Fibroblast of skin of abdomen (primary cell): ENCODE measurements at regions not wholly inside any gene's neighbourhood (a gene's known extent, or its start where the extent isn't known, plus 50 kb on each side); places are given as distances from the start of the nearest gene placed in this dataset.
A peak's percentile ranks its signal among the peaks of the same experiment; 100 is the strongest.
"Not testable (repeated sequence)": the region's sequence is repeated elsewhere in the genome, so short reads cannot be mapped to it uniquely, and the experiment has no call there.

ENCODE experiments used
- DNase-seq: peaks from one replicate; pipeline ENCODE4 v3.0.0-alpha.2; 2013

GRCh38 chr1:182157187-182157586 lies 95.7 kb upstream of the ZNF648 start:
- no peak for DNase-seq

GRCh38 chr1:182154425-182154824 lies 92.9 kb upstream of the ZNF648 start:
- DNase-seq = not testable (repeated sequence)

DNA sequence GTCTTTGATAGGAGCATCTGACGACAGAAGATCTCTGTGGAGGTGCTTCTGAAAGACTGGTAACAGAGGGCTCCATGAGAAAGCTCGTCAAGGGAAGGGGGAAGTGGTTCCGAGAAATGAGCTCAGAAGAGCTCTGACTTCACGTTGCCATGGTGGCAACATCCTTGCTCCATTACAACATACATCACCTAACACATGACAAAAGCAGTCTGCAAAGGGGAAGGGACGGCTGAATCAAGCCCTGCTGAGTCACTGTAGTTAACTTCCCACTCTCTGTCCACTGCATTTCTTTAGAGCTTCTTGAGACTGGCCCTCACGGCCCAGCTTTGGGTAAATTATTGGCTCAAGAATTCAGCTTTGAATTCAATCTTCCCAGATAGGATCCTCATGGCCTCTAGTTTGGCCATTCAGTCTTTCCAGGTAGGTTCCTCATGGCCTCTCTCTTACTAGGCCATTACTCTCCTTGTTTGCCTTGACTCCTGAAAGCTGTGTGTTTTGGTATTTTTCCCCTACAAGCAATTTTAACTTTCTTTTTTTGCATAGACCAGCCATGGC lies 88.0 kb upstream of the ZNF648 start:
- DNase-seq = peak; percentile 68

DNA sequence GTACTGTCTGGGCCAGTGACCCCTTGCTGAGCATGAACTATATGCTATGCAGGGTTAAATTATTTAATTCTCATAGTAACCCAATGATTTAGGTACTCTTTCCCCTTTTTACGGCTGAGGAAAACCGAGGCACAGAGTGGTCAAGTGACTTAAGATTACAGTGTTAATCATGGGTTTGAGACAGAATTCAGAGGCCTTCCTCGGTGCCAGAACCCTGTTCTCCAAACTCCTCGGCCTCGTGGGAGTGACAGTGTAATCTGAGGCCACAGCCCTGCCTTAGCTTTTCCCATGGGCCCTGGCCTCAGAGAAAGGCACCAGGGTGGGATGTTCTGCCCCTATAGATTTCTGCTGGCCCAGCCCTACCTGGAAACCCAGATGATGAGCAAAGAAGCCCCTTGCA lies 86.4 kb upstream of the ZNF648 start:
- DNase-seq = no peak

DNA sequence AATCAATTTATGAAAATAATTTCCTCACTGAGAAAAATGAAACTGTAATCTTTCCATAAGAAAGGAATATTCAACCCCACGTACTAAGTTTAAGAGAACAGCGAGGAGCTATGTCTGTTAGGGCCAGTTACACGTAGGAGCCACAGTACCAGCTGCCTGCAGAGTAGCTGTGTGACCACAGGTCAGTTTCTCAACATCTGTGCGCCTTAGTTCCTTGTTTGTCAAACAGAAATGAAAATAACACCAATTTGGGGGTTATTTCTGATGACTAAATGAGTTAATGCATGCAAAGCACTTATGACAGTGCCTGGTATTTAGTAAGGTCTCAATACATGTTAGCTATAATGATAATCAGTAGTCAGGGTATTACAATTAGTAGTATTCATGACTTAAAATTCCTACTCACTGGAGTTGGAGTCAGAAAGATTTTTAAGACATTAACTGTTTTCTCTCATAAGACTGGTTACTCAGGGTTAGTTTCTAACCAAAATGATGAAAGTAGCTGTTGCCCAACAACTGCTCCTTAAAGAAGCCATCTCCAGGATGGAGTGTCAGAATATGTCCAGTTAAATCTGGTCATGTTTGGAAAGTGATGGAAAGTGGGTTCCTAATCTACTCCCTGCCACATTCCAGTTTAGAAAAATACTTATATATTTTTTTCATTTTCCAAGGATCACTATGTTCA lies 85.8 kb upstream of the ZNF648 start:
- DNase-seq = no peak

GRCh38 chr1:182146286-182146685 lies 84.8 kb upstream of the ZNF648 start:
- no peak for DNase-seq

DNA sequence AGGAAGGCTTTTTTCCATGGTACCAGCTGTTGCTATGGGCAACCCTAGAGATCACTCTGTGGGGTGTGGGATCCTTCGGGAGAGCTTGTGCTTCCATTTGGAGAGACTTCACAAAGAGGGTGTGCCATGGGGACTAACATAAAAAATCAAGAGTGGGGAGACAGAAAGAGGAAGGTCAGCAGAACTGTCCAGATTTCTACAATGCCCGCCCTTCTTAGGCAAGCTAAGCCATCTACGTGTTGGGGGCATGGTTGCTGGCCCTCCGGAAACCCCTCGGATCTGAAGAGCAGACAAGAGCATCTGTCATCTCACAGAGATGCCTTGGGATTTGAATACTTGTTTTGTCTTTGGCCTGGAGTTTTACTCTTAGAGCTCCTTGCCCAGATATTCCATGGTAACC lies 83.9 kb upstream of the ZNF648 start:
- DNase-seq = no peak

DNA sequence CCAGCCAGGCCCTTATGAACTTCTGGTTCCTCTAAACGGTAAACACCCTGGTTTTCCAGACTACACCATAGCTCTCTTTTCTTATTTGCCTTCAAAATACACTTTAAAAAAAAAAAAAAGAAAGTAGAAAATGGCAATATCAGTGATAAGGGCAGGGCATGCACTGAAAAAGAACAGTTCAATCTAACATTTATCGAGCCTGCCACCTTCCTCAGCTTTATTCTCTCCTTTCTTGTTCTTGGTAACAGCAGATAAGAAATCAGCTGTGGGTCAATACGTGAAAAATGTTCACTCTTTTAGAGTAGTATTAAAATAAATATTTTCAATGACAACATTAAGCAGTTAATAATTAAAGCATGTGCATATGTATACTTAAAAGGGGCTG lies 83.1 kb upstream of the ZNF648 start:
- DNase-seq = no peak

GRCh38 chr1:182143825-182144645 lies 82.5 kb upstream of the ZNF648 start:
- peak; percentile 91 for DNase-seq

- peak; percentile 78 for DNase-seq
Measured at GRCh38 chr1:182143154-182143657, 81.7 kb upstream of the ZNF648 start.

- DNase-seq = no peak
Measured at GRCh38 chr1:182142621-182143020, 81.1 kb upstream of the ZNF648 start.

- no peak for DNase-seq
Measured at GRCh38 chr1:182141040-182141439, 79.5 kb upstream of the ZNF648 start.

DNA sequence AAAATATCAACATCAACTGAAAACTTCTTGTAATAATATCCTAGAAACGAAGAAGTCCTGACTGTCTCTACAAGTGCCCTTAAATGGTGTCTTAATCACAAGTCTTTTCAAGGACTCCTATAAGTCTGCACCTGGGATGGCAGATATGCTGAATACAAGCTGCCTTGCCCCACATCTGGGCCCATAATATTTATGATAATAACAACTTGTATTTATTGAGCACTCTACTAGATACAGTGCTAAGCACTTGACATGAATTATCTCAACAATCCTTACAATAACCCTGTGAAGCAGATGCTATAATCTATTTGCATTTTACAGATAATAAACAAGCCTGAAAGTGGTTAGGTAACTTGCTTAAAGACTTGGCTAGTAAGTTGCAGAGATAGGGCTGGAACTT lies 78.0 kb upstream of the ZNF648 start:
- no peak for DNase-seq

- no peak for DNase-seq
Measured at GRCh38 chr1:182137546-182137945, 76.0 kb upstream of the ZNF648 start.

DNA sequence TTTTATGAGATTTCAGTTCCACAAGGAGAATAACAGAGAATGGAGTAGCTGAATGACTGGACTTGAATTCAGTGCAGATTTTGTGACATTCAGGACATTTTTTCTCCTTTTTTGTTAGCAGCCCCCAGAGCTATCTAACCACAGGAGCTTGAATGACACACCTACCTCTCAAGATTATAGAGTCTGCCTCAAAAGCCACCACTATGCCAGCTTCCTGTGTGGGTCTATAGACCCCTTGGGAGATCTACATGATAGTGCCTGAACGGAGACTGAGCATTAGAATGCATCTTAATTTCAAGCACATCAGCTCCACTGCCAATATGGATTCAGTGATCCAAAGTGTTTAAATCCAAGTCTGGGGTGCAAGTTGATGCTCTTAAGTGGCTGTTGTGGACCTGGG lies 74.4 kb upstream of the ZNF648 start:
- DNase-seq = no peak

DNA sequence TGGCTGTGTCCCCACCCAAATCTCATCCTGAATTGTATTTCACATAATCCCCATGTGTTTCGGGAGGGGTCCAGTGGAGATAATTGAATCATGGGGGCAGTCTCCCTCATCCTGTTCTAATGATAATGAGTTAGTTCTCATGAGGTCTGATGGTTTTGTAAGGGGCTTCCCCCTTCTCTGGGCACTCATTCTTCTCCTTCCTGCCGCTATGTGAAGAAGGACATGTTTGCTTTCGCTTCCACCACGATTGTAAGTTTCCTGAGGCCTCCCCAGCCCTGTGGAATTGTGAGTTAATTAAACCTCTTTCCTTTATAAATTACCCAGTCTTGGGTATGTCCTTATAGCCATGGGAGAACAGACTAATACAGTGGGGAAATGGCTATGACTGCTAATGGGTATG lies 72.7 kb upstream of the ZNF648 start:
- DNase-seq = no peak

DNA sequence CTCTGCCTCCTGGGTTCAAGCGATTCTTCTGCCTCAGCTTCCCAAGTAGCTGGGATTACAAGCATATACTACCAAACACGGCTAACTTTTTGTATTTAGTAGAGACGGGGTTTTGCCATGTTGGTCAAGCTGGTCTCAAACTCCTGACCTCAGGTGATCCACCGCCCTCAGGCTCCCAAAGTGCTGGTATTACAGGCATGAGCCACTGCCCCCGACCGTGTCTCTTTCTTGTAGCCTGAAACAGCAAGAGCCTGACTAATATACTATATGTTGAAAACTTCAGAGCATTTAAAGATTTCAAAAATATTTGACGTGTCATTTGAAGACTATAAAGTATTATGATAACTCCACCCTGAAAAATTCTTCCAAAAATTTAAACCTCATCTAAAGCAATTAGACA lies 71.7 kb upstream of the ZNF648 start:
- no peak for DNase-seq

DNA sequence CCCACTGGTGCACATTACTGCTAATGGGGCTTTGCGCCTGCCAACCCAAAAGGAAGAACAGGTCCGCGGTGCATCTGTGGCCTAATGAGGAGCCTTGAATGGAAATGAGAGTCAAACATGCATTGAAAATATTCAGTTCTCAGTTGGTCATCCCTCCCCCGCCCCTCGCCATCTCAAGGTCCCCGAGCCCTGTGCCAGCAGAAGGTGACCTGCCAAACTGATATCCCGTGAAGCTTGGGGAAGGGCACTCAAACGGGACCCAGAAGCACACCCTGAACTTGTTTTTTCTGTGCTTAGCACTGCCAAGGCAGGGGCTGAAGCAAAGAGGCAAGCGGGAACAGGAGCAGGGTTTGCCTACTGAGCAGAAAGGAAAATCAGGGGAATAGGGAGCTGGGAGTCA lies 67.9 kb upstream of the ZNF648 start:
- DNase-seq = no peak

DNA sequence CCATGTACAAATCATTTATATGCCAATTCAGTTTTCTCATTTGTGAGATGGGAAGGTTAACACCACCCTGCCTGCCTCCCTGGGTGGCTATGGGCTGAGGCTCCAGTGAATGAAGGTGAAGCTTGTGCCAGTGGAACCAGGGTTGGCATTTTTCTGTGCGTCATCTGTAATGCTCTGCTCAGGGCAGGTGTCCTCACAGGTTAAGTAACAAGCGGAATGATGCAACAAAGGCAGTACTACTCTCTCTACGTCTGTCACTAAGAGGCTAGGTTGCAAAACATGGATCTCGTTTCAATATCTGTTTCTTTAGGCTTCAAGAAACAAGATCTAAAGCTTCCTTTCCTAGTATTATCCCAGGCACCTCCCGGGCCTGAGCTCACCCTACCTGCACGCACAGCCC lies 67.0 kb upstream of the ZNF648 start:
- no peak for DNase-seq

DNA sequence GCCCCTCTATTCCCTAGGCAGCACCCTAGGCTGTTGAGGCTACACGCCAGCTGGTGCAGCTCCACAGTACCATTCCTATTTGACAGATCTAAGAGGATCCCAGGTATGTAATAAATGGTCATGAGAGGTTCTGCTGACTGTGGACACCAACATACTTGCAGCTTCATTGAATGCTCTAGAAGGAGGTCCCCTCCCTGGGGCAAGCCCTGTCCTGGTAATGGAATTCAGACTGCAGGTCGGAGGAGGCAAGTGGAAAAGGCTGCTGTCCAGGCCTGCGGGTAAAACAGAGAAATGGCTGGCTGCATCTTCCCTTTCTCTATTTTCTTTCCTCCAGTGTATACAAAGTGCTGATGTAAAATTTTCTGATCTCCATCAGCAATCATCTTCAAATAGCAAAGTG lies 66.1 kb upstream of the ZNF648 start:
- DNase-seq = no peak

DNA sequence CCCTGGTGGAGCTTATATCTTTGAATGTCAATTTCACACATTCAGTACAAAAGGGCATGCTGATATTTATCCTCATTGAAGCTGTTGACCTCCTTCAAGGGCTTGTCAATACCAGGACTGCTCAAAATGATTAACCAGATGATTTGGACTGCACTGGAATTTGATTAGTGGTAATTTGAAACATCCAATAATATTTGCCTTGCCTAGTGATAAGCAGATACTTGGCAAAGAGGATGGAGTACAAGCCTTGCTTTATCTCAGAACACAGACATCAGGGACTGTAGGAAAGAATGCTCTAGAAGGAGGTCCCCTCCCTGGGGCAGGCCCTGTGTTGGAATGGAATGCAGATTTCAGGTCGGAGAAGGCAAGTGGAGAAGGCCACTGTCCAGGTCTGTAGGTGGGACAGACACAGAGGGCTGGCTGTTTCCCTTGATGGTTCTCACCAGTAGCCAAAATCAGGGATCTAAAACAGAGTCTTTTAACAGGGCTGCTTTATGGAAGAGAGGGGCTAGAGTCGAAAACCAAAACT lies 64.8 kb upstream of the ZNF648 start:
- no peak for DNase-seq

- peak; percentile 27 for DNase-seq
Measured at GRCh38 chr1:182122913-182123260, 61.4 kb upstream of the ZNF648 start.

DNA sequence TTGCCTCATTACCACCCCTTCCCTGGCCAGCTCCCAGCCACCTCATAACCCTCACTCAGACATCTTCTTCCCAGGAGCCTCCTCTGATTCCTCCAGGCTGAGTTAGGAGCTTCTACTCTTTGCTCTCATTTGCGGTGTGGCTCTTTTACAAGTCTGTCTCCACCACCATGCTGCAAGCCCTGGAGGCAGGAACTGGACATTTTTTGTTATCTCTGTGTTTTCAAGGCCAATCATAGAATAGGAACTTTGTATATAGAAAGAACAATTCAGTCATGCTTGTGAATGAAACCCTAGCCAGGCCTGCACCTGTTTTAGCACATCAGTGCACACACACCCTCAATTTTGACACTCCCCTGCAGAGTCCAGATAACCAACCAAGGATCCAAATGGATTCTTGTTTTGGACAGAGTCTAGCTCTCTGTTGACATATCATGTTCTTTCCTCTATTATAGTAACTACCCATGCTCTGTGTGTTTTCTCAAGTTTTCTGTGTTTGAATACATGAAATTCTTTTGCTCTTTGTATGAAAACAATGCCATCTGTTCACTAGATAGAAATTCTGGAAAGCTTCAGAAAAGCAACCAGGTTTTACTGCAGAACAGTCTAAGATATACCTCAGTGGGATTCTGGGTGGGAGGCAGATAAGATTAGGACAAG lies 60.9 kb upstream of the ZNF648 start:
- DNase-seq = no peak
